ENCODE measurements at regions not wholly inside any gene's neighbourhood (a gene's known extent, or its start where the extent isn't known, plus 50 kb on each side); places are given as distances from the start of the nearest gene placed in this dataset.

DNA sequence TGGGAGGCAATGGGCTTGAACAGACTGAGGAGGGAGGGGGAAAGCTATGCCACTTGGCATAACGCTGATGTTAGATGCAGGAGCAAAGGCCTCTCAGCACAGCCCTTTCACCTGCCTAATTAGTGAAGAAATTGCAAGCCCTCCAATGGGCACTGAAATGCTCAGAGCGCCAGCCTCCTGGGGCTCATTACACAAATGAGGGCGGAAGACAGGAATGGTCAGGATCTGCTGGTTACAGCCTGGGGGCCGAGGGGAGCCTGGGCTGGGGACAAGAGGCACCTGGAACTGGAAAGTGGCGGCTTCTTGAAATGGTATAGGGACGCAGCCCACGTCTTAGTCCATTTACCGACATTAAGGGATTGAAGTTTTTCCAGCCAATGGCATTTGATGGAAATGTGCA lies 50.2 kb upstream of the PLET1 start:
- CTCF ChIA-PET = no interaction called here
- no peak overlapping the region for H3K4me3 Mint-ChIP-seq
- no peaks in the 10 kb centered on the region for H3K27me3 Mint-ChIP-seq
- peaks cover 2% of the 10 kb centered on the region for H3K4me1 Mint-ChIP-seq
- no peak overlapping the region for H3K27ac Mint-ChIP-seq
- peaks cover 7% of the 10 kb centered on the region for H3K9me3 Mint-ChIP-seq
- H3K36me3 Mint-ChIP-seq = peaks cover 2% of the 10 kb centered on the region
- no peak for DNase-seq

DNA sequence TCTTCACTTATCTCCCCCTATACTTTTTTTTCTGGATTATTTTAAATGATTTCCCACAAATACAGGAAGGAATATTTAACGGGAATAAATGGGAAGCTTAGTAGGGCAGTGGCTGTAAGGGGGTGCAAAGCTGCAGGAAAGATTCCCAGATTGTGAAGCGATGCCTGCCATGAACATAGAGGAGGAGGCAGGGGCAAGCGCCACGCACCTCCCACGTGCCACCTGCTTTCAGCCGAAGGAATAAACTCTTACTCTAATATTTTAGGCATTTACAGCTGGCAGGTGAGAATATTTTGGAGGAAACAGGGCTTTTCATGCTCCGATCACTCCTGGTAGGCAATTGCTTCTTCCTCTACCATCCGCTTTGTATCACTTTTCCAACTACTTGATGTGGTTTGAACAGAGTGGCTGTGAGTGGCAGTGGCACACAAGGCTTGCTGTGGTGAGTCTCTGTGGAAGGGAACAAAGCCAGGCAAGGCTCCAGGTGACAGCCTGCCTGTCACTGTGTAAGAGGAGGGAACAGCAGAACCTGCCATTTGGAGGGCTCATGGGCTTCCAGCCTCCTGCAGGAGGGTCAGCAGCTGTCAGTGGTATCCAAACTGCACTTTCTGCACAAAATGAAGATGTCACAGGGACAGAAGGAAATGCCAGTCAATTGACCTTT lies 54.5 kb upstream of the PLET1 start:
- H3K27me3 Mint-ChIP-seq = no peaks in the 10 kb centered on the region
- CTCF ChIA-PET = no interaction called here
- H3K36me3 Mint-ChIP-seq = no peaks in the 10 kb centered on the region
- H3K9me3 Mint-ChIP-seq = no peaks in the 10 kb centered on the region
- H3K4me3 Mint-ChIP-seq = no peak overlapping the region
- DNase-seq = no peak
- peaks cover 2% of the 10 kb centered on the region for H3K4me1 Mint-ChIP-seq
- H3K27ac Mint-ChIP-seq = no peak overlapping the region

DNA sequence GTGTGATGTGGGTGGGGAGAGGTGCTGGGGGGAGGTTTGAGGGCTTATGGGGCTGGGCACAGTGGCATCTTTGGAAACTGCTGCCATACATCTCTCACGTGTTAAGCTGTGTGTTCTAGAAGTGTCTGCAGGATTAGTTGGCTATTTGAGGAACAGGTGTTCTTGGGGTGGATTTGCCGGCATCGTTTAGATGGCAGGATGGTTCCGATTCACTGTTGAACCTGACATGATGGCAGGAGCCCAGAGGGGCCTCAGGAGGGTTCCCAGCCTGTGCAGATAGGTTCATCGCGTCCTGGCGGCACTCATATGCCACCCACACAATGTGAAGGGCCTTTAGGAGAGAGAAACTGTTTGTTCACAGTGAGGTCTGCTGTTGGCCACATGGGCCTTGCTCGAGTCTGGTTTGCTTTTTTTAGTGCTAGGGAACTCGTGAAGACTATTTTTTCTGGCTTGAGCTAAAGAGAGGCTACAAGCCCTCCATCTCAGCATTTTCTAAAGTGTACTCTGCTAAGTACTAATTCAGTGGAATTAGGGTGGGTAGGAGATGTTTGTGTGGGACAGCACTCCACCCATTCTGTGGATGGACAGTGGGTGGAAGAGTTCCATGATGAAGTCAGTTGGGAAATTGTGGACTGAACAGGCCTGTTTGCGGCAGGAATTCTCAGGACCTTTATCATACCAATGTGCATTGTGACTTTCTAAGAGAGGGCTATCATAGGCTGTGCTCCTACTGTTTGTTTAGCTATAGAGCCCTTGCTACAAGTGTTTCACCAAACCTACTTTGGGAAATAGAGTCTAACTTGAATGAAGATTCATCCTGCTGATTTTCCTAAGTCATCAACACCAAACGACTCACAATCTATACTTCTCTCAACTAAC lies 55.4 kb upstream of the PLET1 start:
- CTCF ChIA-PET = interaction anchor here (0.8 kb wide), 1 partner anchor 273 kb away, joined by 3 read pairs; no protein-coding TSS in a partner anchor
- no peak for DNase-seq
- H3K27ac Mint-ChIP-seq = no peak overlapping the region
- no peaks in the 10 kb centered on the region for H3K36me3 Mint-ChIP-seq
- H3K27me3 Mint-ChIP-seq = no peaks in the 10 kb centered on the region
- H3K4me3 Mint-ChIP-seq = no peak overlapping the region
- no peaks in the 10 kb centered on the region for H3K9me3 Mint-ChIP-seq
- peaks cover 7% of the 10 kb centered on the region for H3K4me1 Mint-ChIP-seq

DNA sequence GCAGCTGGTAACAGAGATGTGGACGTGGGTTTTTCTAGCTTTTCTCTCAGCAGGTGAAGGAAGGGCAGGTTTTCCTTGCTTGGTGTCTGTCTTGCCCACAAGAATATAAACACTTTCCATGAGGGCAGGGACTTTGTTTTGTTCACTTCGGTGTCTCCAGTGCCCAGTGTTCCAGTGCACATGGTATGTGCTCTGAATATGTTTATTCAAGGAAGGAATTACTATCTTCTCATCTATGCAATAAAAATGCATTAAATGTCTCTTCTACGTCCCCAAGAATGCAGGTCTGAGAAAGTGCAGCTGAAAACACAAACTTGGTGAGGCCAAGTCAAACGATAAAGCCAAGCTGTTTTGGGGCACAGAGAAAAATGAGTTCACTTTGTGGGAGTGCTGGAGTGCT lies 56.3 kb upstream of the PLET1 start:
- Mint-ChIP-seq H3K27me3 (no peaks in the 10 kb centered on the region), H3K27ac (no peak overlapping the region), H3K9me3 (no peaks in the 10 kb centered on the region), H3K4me3 (no peak overlapping the region), H3K36me3 (no peaks in the 10 kb centered on the region), H3K4me1 (peaks cover 15% of the 10 kb centered on the region)
- CTCF ChIA-PET = interaction anchor here (0.8 kb wide), 1 partner anchor 272 kb away, joined by 3 read pairs; no protein-coding TSS in a partner anchor
- DNase-seq = no peak

DNA sequence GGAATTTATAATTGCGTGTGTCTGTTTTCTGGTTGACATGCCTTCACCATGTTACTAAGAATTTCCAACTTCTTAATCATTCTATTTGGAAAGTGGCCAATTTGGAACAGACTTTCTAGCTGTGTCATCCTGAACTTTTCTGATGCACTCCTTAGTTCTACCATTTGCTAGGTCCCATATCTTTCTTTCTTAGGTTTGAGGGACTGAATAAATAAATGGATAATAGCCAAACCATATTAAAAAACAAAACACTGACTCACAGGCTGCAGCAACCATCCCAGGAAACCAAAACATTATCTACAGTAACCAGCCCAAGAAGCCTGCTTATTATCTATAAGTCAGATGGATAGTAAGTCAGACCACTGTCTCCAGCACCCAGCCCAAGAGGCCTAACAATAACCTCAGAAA lies 57.5 kb upstream of the PLET1 start:
- Mint-ChIP-seq H3K36me3 (no peaks in the 10 kb centered on the region), H3K4me3 (no peak overlapping the region), H3K4me1 (peaks cover 18% of the 10 kb centered on the region), H3K27me3 (no peaks in the 10 kb centered on the region), H3K9me3 (no peaks in the 10 kb centered on the region), H3K27ac (no peak overlapping the region)
- CTCF ChIA-PET = no interaction called here
- no peak for DNase-seq

DNA sequence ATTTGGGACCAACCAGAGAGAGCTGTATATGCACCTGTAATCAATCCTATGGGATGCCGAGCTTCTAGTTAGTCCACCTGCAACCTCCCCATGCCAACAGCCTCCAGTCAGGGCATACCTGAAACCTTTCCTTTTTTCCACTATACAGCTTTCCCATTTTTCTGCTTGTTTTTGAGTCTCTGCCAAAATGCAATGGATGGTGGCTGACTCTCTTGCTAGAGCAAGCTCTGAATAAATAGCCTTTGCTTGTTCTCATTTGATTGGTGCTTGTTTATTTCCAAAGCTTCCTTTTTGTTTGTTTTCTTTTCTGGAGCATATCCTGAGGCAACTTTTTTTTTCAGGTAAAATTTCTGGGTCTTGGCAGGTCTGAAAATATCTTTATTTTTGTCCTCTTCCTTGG lies 58.0 kb upstream of the PLET1 start:
- Mint-ChIP-seq H3K9me3 (peaks cover 4% of the 10 kb centered on the region), H3K27ac (no peak overlapping the region), H3K4me3 (no peak overlapping the region), H3K36me3 (no peaks in the 10 kb centered on the region), H3K27me3 (no peaks in the 10 kb centered on the region), H3K4me1 (peaks cover 18% of the 10 kb centered on the region)
- CTCF ChIA-PET = no interaction called here
- no peak for DNase-seq

DNA sequence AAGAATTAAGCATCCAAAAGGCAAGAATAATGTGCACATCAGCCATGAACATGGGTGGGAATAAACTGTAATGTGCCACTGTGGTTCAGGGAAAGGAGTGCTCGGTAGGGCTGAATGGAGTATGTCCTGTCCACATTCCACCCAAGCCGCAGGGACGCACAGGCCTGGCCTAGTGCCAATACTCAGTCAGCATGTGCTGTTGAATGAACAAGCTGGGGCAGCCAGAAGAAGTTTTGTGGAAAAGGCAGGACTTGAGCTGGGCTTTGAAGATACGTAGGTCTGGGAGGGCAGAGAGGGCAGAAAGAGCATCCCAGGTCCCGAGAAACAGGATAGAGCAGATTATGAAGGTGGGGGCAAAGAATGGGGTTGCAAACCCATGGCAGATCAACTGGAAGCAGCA lies 60.0 kb upstream of the PLET1 start:
- H3K27ac Mint-ChIP-seq = no peak overlapping the region
- no peaks in the 10 kb centered on the region for H3K27me3 Mint-ChIP-seq
- H3K36me3 Mint-ChIP-seq = no peaks in the 10 kb centered on the region
- DNase-seq = no peak
- CTCF ChIA-PET = interaction anchor here (1.2 kb wide), 1 partner anchor 41 kb away, joined by 5 read pairs; no protein-coding TSS in a partner anchor
- peaks cover 16% of the 10 kb centered on the region for H3K4me1 Mint-ChIP-seq
- no peak overlapping the region for H3K4me3 Mint-ChIP-seq
- peaks cover 6% of the 10 kb centered on the region for H3K9me3 Mint-ChIP-seq

DNA sequence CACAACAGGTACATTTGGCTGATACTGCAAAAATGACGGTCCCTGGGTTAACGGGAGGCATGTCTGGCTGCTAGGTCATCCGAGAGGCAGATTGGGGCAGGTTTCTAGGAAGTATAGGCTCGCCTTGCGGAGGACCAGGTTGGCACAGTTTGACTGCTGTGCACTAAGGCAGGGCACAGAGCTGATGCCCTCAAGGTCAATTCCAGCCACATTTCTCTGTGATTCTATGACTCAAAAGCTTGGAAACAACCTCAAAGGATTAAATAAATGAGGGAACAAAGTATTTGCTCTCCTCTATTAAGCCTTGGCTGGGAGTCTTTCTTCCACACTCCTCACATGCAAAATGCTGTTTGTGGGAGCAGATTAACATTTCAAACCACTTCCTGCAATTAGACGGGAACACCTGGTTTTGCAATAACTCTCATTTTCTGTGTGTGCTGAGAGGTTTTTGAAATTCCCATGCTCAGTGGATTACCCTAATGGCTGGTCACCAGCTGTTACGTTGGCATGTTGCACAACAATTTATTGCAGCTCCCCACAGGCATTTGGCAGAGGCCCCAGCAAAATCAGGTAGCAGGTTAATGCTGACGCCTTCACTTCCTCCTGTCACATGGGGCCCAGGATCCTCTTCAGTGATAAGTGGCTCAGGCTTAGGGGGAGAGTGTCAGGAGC lies 61.0 kb upstream of the PLET1 start:
- Mint-ChIP-seq H3K27ac (no peak overlapping the region), H3K27me3 (no peaks in the 10 kb centered on the region), H3K36me3 (no peaks in the 10 kb centered on the region), H3K4me1 (peaks cover 16% of the 10 kb centered on the region), H3K9me3 (peaks cover 6% of the 10 kb centered on the region), H3K4me3 (no peak overlapping the region)
- CTCF ChIA-PET = interaction anchor here (1.2 kb wide), 1 partner anchor 42 kb away, joined by 5 read pairs; no protein-coding TSS in a partner anchor
- no peak for DNase-seq

DNA sequence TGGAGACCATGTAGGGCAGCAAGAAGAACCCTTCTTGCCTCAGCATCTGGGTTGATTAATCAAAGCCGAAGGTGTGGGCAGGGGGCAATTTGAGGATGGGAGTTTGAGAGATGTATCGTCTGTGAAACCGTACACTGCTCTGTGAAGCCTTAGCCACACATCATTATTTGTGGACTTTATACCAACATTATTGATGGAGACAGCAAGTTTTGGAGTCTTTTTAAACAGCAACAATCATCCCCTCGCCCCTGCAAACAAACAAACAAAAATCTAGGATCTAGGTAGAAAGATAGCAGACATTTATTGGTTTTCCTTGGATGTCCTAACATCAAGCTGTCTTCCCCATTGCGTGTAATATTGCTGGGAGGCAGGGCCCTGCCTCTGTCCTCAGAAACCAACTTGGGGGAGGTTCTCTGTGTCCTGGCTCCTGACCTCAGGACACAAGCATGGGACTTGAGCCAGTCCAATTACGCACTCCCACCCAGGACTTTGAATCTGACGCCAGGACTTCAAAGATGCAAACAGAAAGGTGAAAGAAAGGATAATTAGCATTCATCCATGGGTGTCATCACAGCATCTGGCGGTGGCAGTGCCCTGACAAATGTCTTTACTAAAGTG lies 61.6 kb upstream of the PLET1 start:
- peaks cover 6% of the 10 kb centered on the region for H3K9me3 Mint-ChIP-seq
- H3K4me3 Mint-ChIP-seq = no peak overlapping the region
- H3K36me3 Mint-ChIP-seq = no peaks in the 10 kb centered on the region
- H3K27me3 Mint-ChIP-seq = no peaks in the 10 kb centered on the region
- CTCF ChIA-PET = interaction anchor here (1.2 kb wide), 1 partner anchor 42 kb away, joined by 5 read pairs; no protein-coding TSS in a partner anchor
- peaks cover 16% of the 10 kb centered on the region for H3K4me1 Mint-ChIP-seq
- H3K27ac Mint-ChIP-seq = no peak overlapping the region
- DNase-seq = no peak

DNA sequence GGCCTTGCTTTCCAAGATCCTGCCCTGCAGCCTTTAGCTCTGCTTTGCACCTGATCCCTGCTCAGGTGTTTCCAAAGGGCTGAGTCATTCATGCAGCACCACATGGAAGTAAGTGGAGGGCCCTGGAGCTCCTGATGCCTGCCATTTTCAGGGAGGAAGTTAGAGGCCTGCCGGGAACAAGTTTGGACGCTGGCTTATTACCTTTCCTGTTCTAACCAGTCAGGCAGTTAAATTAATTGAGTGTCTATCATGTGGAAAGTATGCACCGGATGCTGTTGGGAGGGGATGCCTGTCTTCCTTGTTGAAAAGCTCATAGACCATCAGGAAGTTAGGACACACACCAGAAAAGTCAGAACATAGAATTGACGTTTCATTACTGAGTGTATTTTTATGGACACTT lies 73.7 kb upstream of the PLET1 start:
- CTCF ChIA-PET = no interaction called here
- Mint-ChIP-seq H3K27me3 (peaks cover 3% of the 10 kb centered on the region), H3K9me3 (no peaks in the 10 kb centered on the region), H3K4me1 (no peaks in the 10 kb centered on the region), H3K36me3 (no peaks in the 10 kb centered on the region), H3K27ac (no peak overlapping the region), H3K4me3 (no peak overlapping the region)
- no peak for DNase-seq

DNA sequence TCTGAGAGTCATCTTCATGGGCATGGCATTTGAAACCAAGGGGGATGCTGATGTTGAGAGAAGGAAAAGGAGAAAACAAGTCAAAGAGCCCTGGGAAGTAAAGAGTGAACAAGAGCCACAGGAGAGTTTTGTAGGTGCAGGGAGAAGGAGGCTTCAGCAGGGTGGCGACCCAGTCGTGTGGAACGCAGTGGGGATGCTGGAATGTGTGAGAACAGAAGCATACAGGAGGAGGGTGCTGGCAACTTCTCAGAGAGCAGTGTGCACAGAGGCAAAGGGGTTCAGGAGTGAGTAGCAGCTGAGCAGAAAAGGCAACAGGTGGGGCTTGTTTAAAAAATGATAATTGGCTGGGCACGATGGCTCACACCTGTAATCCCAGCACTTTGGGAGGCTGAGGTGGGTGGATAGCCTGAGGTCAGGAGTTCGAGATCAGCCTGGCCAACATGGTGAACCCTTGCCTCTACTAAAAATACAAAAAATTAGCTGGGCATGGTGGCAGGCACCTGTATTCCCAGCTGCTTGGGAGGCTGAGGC lies 75.8 kb upstream of the PLET1 start:
- DNase-seq = no peak
- H3K36me3 Mint-ChIP-seq = no peaks in the 10 kb centered on the region
- H3K4me3 Mint-ChIP-seq = no peak overlapping the region
- H3K27me3 Mint-ChIP-seq = peaks cover 3% of the 10 kb centered on the region
- CTCF ChIA-PET = no interaction called here
- H3K9me3 Mint-ChIP-seq = no peaks in the 10 kb centered on the region
- no peaks in the 10 kb centered on the region for H3K4me1 Mint-ChIP-seq
- no peak overlapping the region for H3K27ac Mint-ChIP-seq

DNA sequence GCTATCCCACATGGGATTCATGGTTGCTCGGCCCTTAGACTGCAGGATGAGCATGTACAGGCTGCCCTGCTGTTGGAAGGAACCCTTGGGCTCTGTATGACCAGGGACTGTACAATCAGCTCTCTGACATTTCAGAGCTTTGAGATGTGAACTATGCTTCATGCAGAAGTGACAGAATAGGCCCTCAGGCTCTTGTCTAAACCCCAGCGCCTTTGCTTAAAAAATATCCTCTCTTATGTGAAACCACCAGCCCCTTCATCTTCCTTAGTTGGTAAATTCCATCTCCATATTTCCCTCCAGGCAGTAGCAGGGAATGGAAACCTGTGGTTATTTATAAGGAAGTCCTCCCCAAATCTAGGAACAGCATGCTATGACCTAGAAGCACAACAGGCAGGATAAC lies 78.9 kb upstream of the PLET1 start:
- Mint-ChIP-seq H3K36me3 (no peaks in the 10 kb centered on the region), H3K4me3 (no peak overlapping the region), H3K27ac (no peak overlapping the region), H3K4me1 (no peaks in the 10 kb centered on the region), H3K27me3 (peaks cover 3% of the 10 kb centered on the region), H3K9me3 (no peaks in the 10 kb centered on the region)
- DNase-seq = no peak
- CTCF ChIA-PET = interaction anchor here (0.8 kb wide), 1 partner anchor 114 kb away, joined by 3 read pairs; no protein-coding TSS in a partner anchor

DNA sequence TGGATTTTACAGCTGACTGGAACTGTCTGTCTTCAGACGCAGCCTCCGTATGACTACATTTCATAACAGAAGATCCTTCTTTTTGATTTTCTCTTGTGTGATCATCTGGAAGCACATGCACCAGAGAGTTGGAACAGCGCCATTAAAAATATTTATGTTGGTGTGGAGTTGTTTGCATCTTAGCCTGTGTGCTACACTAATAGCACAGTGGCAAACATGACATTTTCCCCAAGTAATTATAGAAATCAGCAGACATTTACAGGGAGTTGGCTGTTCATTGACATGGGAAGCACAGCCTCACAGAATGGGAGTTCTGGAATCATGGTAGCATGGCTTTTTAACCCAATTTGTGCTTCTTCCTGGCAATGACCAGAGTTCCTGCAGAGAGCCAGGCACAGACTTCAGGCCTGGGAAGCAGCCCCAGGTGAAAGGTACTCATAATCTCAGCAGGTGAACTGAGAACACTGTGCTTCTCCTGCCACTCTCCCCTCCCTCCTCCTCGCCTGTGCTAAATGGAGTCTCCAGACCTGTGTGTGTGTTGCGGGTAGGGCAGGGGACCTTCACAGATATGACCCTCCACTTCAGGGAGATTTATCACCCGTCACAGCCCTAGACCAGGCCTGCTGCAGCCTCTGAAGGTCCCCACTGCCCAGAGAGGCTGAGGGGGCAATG lies 82.8 kb upstream of the PLET1 start:
- DNase-seq = no peak
- Mint-ChIP-seq H3K9me3 (no peaks in the 10 kb centered on the region), H3K27ac (no peak overlapping the region), H3K27me3 (no peaks in the 10 kb centered on the region), H3K4me1 (no peaks in the 10 kb centered on the region), H3K4me3 (no peak overlapping the region), H3K36me3 (no peaks in the 10 kb centered on the region)
- CTCF ChIA-PET = no interaction called here

DNA sequence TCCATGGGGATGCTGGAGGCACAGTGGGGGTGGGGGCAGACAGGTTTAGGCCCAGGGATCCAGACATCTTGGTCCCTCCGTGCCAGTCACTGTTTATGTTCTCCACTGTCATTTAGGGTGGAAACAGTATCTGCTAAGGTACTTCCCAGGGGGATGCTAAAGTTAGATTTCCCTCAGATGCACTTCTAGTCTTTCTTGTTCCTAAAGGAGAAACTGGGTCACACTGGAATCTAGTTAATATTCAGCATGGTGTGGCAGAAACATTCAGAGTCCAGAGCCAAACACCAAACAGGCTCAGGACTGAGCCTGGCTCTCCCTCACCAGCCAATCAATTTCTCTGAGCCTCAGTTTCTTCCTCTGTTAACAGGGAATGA lies 83.4 kb upstream of the PLET1 start:
- no peak for DNase-seq
- H3K27ac Mint-ChIP-seq = no peak overlapping the region
- CTCF ChIA-PET = no interaction called here
- no peak overlapping the region for H3K4me3 Mint-ChIP-seq
- H3K36me3 Mint-ChIP-seq = no peaks in the 10 kb centered on the region
- no peaks in the 10 kb centered on the region for H3K9me3 Mint-ChIP-seq
- no peaks in the 10 kb centered on the region for H3K27me3 Mint-ChIP-seq
- no peaks in the 10 kb centered on the region for H3K4me1 Mint-ChIP-seq

Measured in activated naive CD4-positive, alpha-beta T cell treated with anti-CD3 and anti-CD28 coated beads, Interleukin-2, amount 10 ng/mL, durations not matched to agents 7 days and 5 days (primary cell).